GM19324 (cell line): ENCODE measurements at regions not wholly inside any gene's neighbourhood (a gene's known extent, or its start where the extent isn't known, plus 50 kb on each side); places are given as distances from the start of the nearest gene placed in this dataset.

ENCODE experiments used
- ATAC-seq: cut with Tn5 transposase; IDR thresholded peaks from one replicate; pipeline ENCODE4 v1.9.1; 2021; ENCODE audit warnings: mild to moderate bottlenecking, moderate library complexity; ENCODE audit not compliant: unreplicated experiment, low FRiP score

- no peak for ATAC-seq
Measured at GRCh38 chr16:85173981-85174751, 61.9 kb upstream of the CIBAR2 start.

- ATAC-seq, result no peak
Measured at GRCh38 chr16:85174871-85175723, 62.8 kb upstream of the CIBAR2 start.

DNA sequence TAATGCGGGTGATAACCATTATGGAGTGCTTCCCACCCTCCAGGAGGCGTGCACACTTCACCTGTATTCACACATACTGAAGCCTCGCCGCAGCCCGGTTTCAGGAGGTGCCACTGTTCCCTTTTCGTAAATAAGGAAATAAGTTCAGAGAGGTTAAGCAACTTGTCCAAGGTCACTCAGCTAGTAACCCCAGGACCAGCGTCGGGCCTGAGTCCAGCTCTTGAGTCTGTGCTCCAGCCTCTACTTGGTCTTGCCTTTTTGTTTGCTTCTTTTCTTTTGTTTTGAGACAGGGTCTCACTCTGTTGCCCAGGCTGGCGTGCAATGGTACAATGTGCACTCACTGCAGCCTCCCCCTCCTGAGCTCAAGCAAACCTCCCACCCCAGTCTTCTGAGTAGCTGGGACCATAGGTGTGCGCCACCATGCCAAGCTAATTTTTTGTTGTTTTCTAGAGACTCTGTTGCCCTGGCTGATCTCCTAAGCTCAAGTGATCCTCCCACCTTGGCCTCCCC lies 63.5 kb upstream of the CIBAR2 start:
- ATAC-seq, result no peak

DNA sequence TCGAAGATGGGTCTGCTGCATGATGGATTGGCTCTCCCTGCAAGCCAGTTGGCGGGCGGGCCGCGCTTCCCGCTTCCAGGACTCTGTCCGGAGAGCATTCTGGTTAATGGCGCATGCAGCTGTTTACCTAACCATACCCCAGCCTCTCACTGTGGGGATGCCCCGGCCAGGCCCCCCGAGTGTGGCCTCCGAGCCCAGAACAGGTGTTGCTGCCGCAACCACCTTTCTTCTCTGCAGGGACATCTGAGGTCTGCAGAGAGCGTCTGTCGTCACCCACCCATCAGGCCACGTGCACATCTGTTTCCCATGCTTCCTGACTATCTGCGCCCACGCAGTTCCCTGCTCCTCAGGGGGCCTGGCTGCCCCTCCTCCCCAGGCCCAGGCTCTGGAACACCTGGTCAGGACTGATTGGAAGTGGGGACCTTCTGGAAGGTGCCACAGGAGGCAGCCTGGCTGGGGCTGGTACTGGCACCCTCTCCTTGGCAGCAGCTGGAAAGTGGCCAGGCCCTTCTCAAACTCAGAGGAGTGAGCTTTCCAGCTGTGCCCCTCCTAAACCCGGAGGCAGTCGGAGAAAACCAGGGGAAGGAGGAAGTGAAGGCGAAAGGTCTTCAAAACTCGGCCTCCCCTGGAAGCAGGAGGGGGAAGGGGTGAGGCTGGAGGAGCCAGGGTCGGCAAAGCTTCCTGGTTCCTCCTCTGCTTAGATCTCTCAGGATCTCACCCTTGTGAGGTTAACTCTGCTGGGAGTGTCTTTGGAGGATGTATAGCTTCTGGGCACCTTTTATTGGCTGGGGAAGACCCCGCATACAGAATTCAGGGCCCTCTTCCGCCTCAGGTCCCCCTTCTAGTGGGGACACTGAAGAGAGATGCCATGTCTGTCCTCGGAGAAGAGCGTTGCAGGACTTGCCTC lies 64.5 kb upstream of the CIBAR2 start:
- ATAC-seq, result no peak

DNA sequence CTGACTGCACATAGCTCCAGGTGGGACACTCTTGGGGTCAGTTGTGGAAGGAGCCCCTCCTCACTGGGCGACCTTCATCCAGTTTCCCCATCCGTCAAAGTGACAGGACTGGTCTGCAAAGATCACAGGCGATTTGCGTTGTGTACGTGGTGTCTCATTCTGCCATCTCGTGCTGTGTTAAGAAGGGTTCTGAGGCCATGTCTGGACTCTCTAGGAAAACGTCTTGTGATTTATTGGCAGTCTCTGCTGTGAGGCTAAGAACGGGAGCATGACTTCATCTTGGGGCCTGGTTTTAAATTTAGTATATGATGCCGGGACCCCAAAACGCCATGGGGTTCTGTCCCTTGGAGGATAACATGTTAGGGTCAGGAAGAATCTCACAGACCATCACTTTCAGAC lies 65.2 kb upstream of the CIBAR2 start:
- no peak for ATAC-seq

- no peak for ATAC-seq
Measured at GRCh38 chr16:85178006-85178591, 65.8 kb upstream of the CIBAR2 start.

DNA sequence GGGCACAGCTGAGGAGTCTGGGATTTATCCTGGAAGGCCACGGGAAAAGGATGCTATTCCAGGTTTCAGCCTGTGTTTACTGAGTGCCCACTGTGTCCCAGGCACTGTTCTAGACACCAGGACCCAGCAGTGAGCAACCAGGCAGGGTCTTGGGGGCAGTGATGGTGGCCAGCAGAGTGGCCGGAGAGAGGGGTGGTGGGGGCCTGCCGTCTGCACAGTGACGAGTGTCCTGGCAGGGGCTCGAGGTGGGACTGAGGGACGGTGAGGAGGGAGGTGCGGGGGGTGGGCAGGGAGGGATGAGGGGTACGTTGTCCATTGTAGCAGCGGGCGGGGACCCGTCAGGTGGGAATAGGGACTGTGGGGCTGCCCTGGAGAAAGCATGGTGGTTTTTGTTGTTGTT lies 66.3 kb upstream of the CIBAR2 start:
- ATAC-seq, result no peak

- ATAC-seq, result no peak
Measured at GRCh38 chr16:85179344-85180046, 67.2 kb upstream of the CIBAR2 start.

GRCh38 chr16:85180047-85180826 lies 68.0 kb upstream of the CIBAR2 start:
- no peak for ATAC-seq

DNA sequence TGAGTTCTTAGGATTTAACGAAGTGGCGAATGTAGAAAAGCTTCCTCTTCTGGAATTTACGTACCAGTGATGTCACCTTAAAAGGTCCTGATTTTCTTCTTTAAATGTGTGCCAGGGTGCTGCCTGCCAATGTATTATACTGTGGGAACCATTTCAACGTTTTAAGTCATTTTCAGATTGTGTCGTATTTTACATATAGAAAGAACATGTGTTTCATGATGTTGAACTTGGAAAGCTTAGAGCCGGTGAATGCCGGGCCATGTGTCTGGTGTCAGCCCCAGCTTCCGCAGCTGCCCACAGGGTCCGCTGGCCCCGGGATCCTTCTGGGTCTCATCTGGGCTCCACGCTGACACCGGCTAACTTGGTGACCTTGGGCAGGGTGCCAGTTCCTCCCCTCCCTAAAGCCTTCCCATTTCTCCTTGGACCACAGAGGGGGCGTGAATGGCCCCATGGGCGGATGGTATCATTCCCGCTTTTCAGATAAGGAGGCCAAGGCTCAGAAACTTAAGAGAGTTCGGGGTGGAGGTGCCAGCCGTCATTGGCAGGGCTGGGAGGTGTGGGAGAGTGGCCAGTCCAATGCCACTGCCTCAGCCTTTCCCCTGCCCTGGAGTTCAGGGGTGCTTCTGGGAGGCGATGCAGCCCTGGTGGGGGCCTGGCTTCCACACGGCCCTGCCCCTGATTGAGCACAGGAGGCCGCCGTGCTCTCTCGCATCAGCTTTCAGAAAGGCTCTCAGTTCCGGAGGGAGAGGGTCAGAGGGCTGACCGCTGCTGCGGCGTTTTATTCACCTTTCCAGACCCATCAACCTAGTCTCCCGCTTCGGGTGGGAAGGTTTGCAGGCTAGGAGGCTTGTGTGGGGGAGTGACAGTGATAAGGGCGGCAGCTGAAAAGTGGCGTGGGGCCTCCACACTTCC lies 68.8 kb upstream of the CIBAR2 start:
- ATAC-seq, result no peak

GRCh38 chr16:85181739-85182129 lies 69.5 kb upstream of the CIBAR2 start:
- no peak for ATAC-seq

DNA sequence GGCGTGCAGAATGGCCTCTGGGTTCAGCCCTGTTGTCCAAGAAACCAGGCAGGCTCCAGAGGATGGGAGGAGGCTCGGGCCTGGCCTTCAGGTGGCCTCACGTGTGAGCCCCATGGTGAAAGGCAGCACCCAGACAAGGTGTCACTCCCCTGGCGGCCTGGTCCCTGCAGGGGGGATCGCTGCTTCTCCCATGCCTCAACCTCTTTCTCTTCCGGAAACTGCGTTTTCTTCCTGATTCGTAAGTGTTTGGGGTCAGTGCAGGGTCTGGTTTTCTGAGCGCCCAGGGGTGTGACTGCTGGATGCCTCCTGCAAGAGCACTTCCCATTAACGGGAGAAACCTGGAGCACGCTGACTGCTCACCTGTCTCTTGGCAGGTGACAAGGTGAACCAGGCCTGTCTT lies 70.0 kb upstream of the CIBAR2 start:
- ATAC-seq, result no peak

GRCh38 chr16:85182774-85183173 lies 70.5 kb upstream of the CIBAR2 start:
- no peak for ATAC-seq

DNA sequence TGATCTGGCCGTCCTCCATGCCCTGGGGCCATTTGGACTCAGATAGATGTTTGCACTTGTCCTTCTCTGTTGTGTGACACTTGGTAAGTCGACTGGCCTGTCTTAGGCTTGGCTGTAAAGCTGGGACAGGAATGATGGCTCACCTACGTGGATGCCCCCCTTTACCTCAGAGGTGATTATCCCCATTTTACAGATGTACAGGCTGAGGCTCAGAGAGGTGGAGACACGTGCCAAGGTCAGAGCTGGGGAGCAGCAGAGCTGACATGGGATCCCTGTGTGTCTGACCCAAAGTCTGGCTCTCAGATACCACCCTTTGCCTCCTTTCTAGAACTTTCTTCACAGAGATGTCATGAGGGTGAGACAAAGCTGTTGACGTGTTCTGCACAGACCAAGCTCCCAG lies 71.3 kb upstream of the CIBAR2 start:
- ATAC-seq, result no peak

GRCh38 chr16:85184404-85184803 lies 72.1 kb upstream of the CIBAR2 start:
- no peak for ATAC-seq

DNA sequence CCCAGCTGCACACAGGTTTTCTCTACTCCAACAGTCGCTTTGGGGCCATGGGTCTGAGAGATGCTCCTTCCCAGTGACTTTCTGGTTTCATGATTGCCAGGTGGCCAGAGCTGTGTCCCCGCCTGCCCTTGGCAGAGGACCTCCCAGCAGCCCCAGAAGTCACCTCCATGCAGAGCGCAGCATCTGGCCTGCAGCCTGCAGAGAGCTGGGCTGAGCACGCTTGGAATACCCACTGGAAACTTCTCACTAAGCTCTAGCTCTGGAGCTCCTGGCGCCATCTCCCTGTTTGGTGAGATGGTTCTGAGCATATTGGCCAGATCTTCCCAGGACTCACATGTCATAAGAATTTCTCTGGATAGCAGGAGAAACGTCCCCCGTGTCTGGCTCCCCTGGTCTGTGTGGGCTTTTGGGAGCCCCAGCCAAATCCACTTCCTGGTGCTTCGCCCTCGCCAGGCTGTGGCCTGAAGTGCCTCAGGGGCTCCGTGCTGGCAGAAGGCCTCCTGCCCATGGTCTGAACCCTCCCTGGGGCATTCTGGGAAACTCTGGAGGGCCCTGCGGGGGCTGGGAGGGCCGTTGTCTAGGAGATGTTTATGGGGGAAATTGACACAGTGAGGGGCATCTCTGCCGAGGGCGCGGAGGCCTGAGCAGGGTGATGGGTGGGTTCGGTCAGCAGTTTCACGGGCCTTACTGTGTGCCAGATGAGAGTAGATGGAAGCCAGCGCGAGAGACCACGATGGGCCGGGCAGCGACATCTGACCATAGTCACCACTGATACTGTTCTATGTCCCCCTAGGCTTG lies 73.2 kb upstream of the CIBAR2 start:
- ATAC-seq, result no peak

- ATAC-seq, result no peak
Measured at GRCh38 chr16:85187002-85187401, 74.7 kb upstream of the CIBAR2 start.
